ENCODE measurements at regions not wholly inside any gene's neighbourhood (a gene's known extent, or its start where the extent isn't known, plus 50 kb on each side); places are given as distances from the start of the nearest gene placed in this dataset.

DNA sequence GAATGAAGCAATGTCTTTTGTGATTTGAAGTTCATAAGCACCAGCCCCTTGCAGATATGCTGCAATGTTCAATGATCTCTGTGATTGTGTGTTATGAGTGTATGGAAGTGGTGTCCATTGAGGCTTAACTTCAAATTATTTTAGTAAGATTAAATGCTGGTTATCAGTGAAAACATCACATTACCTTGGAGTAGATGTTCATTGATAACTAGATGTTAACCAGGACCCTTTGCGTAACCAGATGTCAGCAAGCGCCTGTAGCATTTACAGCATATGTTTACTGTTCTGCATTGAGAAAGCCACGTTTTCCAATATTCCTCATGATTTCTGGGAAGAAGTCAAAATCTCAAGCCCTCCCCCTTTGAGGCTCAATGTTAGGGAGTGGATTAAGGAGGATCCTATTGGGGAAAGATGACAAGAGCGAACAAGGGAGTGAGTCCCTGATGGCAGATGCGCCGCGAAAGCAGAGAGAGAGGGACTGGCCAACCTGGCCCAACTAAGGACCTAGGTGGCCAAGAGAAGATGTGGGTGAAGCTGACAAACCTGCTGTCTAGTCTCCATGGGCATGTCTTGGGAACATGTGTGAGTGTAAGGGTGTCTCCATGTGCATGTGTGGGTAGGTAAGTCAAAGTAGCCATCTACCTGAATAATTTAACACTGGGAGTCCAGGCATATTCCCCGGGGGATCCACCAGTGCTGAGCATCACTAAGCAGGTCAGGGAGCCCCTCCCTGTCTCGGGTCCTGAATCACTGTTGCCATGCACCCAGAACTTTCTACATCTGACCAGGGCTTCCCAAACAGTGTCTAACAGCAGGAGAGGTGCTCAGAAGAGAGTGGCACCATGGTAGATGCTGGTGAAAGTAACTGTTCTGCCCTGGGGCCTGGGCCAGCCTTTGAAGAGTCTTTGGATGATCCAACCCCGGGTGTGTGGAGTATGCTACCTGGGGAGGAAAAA, 141.6 kb upstream of the GDF10 start:
- no peak for TF ChIP-seq EZH2 (IDR thresholded peaks at IDR 0.05)
- no peak for TF ChIP-seq POLR2AphosphoS5 (IDR thresholded peaks at IDR 0.05; ENCODE audit: borderline replicate concordance, low read depth, low read length)

All from SK-N-MC (cell line).